ENCODE measurements at regions not wholly inside any gene's neighbourhood (a gene's known extent, or its start where the extent isn't known, plus 50 kb on each side); places are given as distances from the start of the nearest gene placed in this dataset.

- TF ChIP-seq CTCF (IDR thresholded peaks at IDR 0.05; ENCODE audit: borderline replicate concordance, extremely low read depth, low read length, poor library complexity, severe bottlenecking): no peak
- no peak for TF ChIP-seq EZH2 (IDR thresholded peaks at IDR 0.05; ENCODE audit: borderline replicate concordance, low read depth, low read length, severe bottlenecking)
Measured at GRCh38 chr20:19889011-19889953, 127.9 kb upstream of the NAA20 start.

Data from DND-41 (cell line).